Liver (tissue), 3 donors: ENCODE measurements at regions not wholly inside any gene's neighbourhood (a gene's known extent, or its start where the extent isn't known, plus 50 kb on each side); places are given as distances from the start of the nearest gene placed in this dataset.

Source experiments
- CTCF ChIP-seq: fragments of 150-350 bp; IDR thresholded peaks from 2 replicates; pipeline ENCODE4 v1.5.1; 2017; ENCODE audit warnings: improper control_type of control experiment, low read depth, low read length; ENCODE audit not compliant: missing input control
- EGR1 ChIP-seq, 2 donors: IDR thresholded peaks; 2 replicates each; pipeline ENCODE4 v1.6.1; 2016 to 2018; ENCODE audit warnings: antibody characterized with exemption in 2 of 2, low read depth in 2 of 2
- NR2F2 ChIP-seq: IDR thresholded peaks from 2 replicates; pipeline ENCODE4 v1.6.1; 2016; ENCODE audit warnings: antibody characterized with exemption
- RAD21 ChIP-seq, 2 donors: IDR thresholded peaks; 2 replicates each; pipeline ENCODE4 v1.6.1; 2016; ENCODE audit warnings: antibody characterized with exemption in 2 of 2, mild to moderate bottlenecking in 2 of 2
- REST ChIP-seq: IDR thresholded peaks from 2 replicates; pipeline ENCODE4 v1.6.1; 2016; ENCODE audit warnings: antibody characterized with exemption, mild to moderate bottlenecking
- TAF1 ChIP-seq: conservative IDR thresholded peaks from 2 replicates; pipeline ENCODE4 v1.6.1; 2016; ENCODE audit warnings: antibody characterized with exemption, mild to moderate bottlenecking
- YY1 ChIP-seq: IDR thresholded peaks from 2 replicates; pipeline ENCODE4 v1.6.1; 2016; ENCODE audit warnings: antibody characterized with exemption, mild to moderate bottlenecking
- ZBTB33 ChIP-seq: IDR thresholded peaks from 2 replicates; pipeline ENCODE4 v1.6.1; 2016; ENCODE audit warnings: antibody characterized with exemption
- donor health status: healthy.
- donor health status: healthy.

GRCh38 chr13:50188696-50189095 is 173.5 kb downstream of the KCNRG start:
- TF ChIP-seq CTCF (no peak), YY1 (no peak), REST (no peak), RAD21 (IDR thresholded peaks at IDR 0.05) (no peak), TAF1 (no peak), NR2F2 (no peak), EGR1 (IDR thresholded peaks at IDR 0.05; ENCODE audit: low read depth in 2 of 2) (no peak), ZBTB33 (no peak)
